Suprapubic skin (tissue), 4 donors: ENCODE measurements at regions not wholly inside any gene's neighbourhood (a gene's known extent, or its start where the extent isn't known, plus 50 kb on each side); places are given as distances from the start of the nearest gene placed in this dataset.

Experiments
- DNase-seq, 2 donors: peaks; one replicate each; pipeline ENCODE4 v3.0.0-alpha.2; 2019; ENCODE audit warnings: low spot score in 2 of 2
- H3K27ac ChIP-seq: fragments of 200-600 bp; sonication (generic); one replicate; pipeline ENCODE4 v1.5.1; 2019
- H3K27me3 ChIP-seq: fragments of 200-600 bp; sonication (generic); one replicate; pipeline ENCODE4 v1.5.1; 2019
- H3K36me3 ChIP-seq: fragments of 200-600 bp; sonication (generic); one replicate; pipeline ENCODE4 v1.5.1; 2019
- H3K4me1 ChIP-seq: fragments of 200-600 bp; sonication (generic); one replicate; pipeline ENCODE4 v1.5.1; 2019
- H3K4me3 ChIP-seq: fragments of 200-600 bp; sonication (generic); one replicate; pipeline ENCODE4 v1.5.1; 2019; ENCODE audit warnings: mild to moderate bottlenecking
- H3K9me3 ChIP-seq: fragments of 200-600 bp; sonication (generic); one replicate; pipeline ENCODE4 v1.5.1; 2019
- CTCF ChIP-seq, 2 donors: fragments of 200-600 bp in 1 of 2; fragments of 450-650 bp in 1 of 2; sonication (generic) in 1 of 2; IDR thresholded peaks; one replicate each; pipeline ENCODE4 v1.5.1; 2016 to 2019; ENCODE audit warnings: antibody characterized with exemption in 2 of 2, mild to moderate bottlenecking in 1 of 2, moderate library complexity in 1 of 2
- EP300 ChIP-seq: sonication (generic); formaldehyde crosslinking; IDR thresholded peaks from one replicate; pipeline ENCODE4 v1.6.1; 2017; ENCODE audit warnings: antibody characterized with exemption
- POLR2A ChIP-seq, 2 donors: fragments of 450-650 bp; IDR thresholded peaks; one replicate each; pipeline ENCODE4 v1.6.1; 2017; ENCODE audit warnings: antibody characterized with exemption in 2 of 2, mild to moderate bottlenecking in 2 of 2, moderate library complexity in 2 of 2
- POLR2AphosphoS5 ChIP-seq, 3 donors: sonication (generic); formaldehyde crosslinking; IDR thresholded peaks; one replicate each; pipeline ENCODE4 v1.6.1; 2017; ENCODE audit warnings: antibody characterized with exemption in 3 of 3
- WGBS: methylation state at CpG from one replicate; pipeline ENCODE4 v1.1.5; 2018; 5-methylcytosine and 5-hydroxymethylcytosine counted together

DNA sequence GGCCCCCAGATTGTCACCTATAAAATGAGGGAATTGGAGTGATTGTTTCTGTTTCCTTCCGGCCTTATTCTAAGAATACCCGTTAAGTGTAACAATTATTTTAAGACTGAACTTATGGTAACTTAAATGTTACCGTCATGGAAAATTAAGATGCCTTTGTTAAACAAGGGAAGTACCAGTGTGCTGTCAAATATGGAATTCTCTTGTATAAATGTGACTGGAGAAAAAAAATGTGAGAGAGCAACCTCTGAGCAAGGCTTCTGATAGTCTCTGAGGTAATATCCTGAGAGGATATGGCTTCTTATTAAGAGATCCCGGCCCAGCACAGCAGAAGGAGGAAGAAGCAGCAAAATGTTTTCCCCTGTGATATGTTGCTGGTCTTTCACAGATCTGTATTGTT lies 480.7 kb upstream of the ADAMTS9 start:
- Histone ChIP-seq H3K36me3 (no peaks in the 10 kb centered on the region), H3K27me3 (no peaks in the 10 kb centered on the region), H3K27ac (no peak overlapping the region), H3K4me3 (no peak overlapping the region), H3K9me3 (no peaks in the 10 kb centered on the region), H3K4me1 (peaks cover 8% of the 10 kb centered on the region)
- TF ChIP-seq POLR2A (IDR thresholded peaks at IDR 0.05) (no peak), POLR2AphosphoS5 (IDR thresholded peaks at IDR 0.05) (no peak), CTCF (IDR thresholded peaks at IDR 0.05) (no peak), EP300 (no peak)
- 78% methylated on average over 4 of the region's 4 CpGs for WGBS
- DNase-seq: no peak

DNA sequence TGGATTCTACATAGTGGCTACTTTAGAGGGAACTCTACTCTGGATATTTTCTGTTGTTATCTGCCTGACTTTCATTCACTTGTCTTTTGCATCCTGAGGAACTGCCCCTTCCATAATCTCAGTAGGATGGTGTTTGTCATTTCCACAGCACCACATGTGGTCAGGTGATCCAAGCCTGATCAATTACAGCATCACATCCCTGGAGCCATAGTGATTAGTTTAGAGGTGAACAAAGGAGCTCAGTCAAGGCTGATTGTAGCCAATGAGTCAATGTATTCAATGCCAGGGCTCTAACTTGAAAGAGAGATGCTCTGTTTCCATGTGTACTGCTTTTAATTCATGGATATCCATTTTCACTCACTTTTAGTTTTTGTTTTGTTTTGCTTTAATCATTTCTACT lies 478.7 kb upstream of the ADAMTS9 start:
- Histone ChIP-seq H3K27me3 (no peaks in the 10 kb centered on the region), H3K9me3 (no peaks in the 10 kb centered on the region), H3K4me3 (no peak overlapping the region), H3K36me3 (no peaks in the 10 kb centered on the region), H3K4me1 (peaks cover 8% of the 10 kb centered on the region), H3K27ac (no peak overlapping the region)
- no peak for DNase-seq
- no peak for TF ChIP-seq POLR2A (IDR thresholded peaks at IDR 0.05)
- no peak for TF ChIP-seq EP300

- WGBS: 50% methylated on average over 3 of the region's 3 CpGs
- Histone ChIP-seq H3K9me3 (no peaks in the 10 kb centered on the region), H3K4me3 (no peak overlapping the region), H3K27me3 (no peaks in the 10 kb centered on the region), H3K4me1 (peaks cover 9% of the 10 kb centered on the region), H3K27ac (no peak overlapping the region), H3K36me3 (no peaks in the 10 kb centered on the region)
- DNase-seq: no peak
- TF ChIP-seq POLR2AphosphoS5 (IDR thresholded peaks at IDR 0.05) (no peak), CTCF (IDR thresholded peaks at IDR 0.05) (no peak), EP300 (no peak), POLR2A (IDR thresholded peaks at IDR 0.05) (no peak)
Measured at GRCh38 chr3:65158023-65158422, 470.2 kb upstream of the ADAMTS9 start.

DNA sequence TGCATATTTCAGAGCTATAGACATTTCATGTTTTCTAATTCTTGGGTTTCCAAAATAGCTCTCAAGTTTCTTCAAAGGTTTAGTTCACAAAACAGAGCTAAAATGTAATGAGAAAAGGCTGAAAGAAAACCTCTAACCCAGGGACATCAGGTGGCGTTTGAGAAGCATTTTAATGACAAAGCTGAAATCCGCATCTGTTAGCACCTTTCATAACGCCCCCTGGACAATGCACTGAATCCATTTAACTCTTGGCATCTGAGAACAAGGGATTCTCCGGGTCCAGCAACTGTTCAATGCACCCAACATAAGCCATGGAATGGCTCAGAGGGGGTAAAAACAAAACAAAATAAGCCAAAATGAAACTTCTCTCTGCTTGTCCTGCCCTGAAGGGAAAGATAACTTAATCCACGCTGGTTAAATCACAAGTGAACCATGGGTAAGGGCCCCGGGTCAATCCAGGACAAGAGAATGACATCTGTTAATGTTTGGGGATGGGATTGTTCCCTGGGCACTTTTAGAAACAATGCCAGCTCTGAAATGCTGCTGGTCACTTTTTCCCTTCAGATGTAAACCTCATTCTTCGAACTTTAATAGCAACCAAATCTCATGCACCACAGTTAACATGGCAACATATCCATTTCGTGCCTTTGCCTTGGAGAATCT lies 466.2 kb upstream of the ADAMTS9 start:
- Histone ChIP-seq H3K27me3 (no peaks in the 10 kb centered on the region), H3K4me3 (no peak overlapping the region), H3K9me3 (no peaks in the 10 kb centered on the region), H3K36me3 (no peaks in the 10 kb centered on the region), H3K4me1 (peaks cover 9% of the 10 kb centered on the region), H3K27ac (no peak overlapping the region)
- 71% methylated on average over 8 of the region's 8 CpGs for WGBS
- TF ChIP-seq POLR2A (IDR thresholded peaks at IDR 0.05): no peak
- TF ChIP-seq POLR2AphosphoS5 (IDR thresholded peaks at IDR 0.05): no peak
- TF ChIP-seq CTCF (IDR thresholded peaks at IDR 0.05): no peak
- TF ChIP-seq EP300: no peak
- DNase-seq: no peak

- no peaks in the 10 kb centered on the region for H3K4me1 ChIP-seq
- TF ChIP-seq POLR2AphosphoS5 (IDR thresholded peaks at IDR 0.05) (no peak), CTCF (IDR thresholded peaks at IDR 0.05) (no peak), EP300 (no peak), POLR2A (IDR thresholded peaks at IDR 0.05) (no peak)
- H3K27me3 ChIP-seq: no peaks in the 10 kb centered on the region
- no peak overlapping the region for H3K4me3 ChIP-seq
- no peaks in the 10 kb centered on the region for H3K9me3 ChIP-seq
- no peak for DNase-seq
- no peaks in the 10 kb centered on the region for H3K36me3 ChIP-seq
- 92% methylated on average over 6 of the region's 6 CpGs for WGBS
- no peak overlapping the region for H3K27ac ChIP-seq
Measured at GRCh38 chr3:65151666-65152065, 463.9 kb upstream of the ADAMTS9 start.

GRCh38 chr3:65149877-65150276 lies 462.1 kb upstream of the ADAMTS9 start:
- TF ChIP-seq POLR2AphosphoS5 (IDR thresholded peaks at IDR 0.05): no peak
- no peak for TF ChIP-seq POLR2A (IDR thresholded peaks at IDR 0.05)
- TF ChIP-seq CTCF (IDR thresholded peaks at IDR 0.05): no peak

More at GRCh38 chr3:65149877-65150276, 462.1 kb upstream of the ADAMTS9 start:
- no peak overlapping the region for H3K4me3 ChIP-seq
- WGBS: 100% methylated on average over 1 of the region's 1 CpG
- H3K27ac ChIP-seq: no peak overlapping the region
- no peaks in the 10 kb centered on the region for H3K4me1 ChIP-seq
- DNase-seq: no peak
- no peaks in the 10 kb centered on the region for H3K9me3 ChIP-seq
- H3K27me3 ChIP-seq: no peaks in the 10 kb centered on the region
- no peaks in the 10 kb centered on the region for H3K36me3 ChIP-seq
